Immature natural killer cell (primary cell): ENCODE measurements at regions not wholly inside any gene's neighbourhood (a gene's known extent, or its start where the extent isn't known, plus 50 kb on each side); places are given as distances from the start of the nearest gene placed in this dataset.

Experiments used
- DNase-seq, 3 donors: peaks; one replicate each; pipeline ENCODE4 v3.0.0; 2022; ENCODE audit warnings: mixed read lengths in 1 of 3
- H3K27ac Mint-ChIP-seq, 6 donors: one replicate each; pipeline ENCODE4 v1.8.0; 2020; ENCODE audit warnings: mixed read lengths in 6 of 6, mild to moderate bottlenecking in 5 of 6, inconsistent platforms in 4 of 6, moderate library complexity in 3 of 6
- H3K27me3 Mint-ChIP-seq, 3 donors: one replicate each; pipeline ENCODE4 v1.8.0; 2020 to 2021; ENCODE audit warnings: low read depth in 3 of 3, mild to moderate bottlenecking in 3 of 3, mixed read lengths in 3 of 3, moderate library complexity in 3 of 3, inconsistent platforms in 1 of 3
- H3K36me3 Mint-ChIP-seq, 3 donors: one replicate each; pipeline ENCODE4 v1.8.0; 2020; ENCODE audit warnings: mixed read lengths in 3 of 3, inconsistent platforms in 2 of 3, mild to moderate bottlenecking in 2 of 3
- H3K4me1 Mint-ChIP-seq, 2 donors: one replicate each; pipeline ENCODE4 v1.8.0; 2020; ENCODE audit warnings: inconsistent platforms in 2 of 2, mild to moderate bottlenecking in 2 of 2, mixed read lengths in 2 of 2, moderate library complexity in 1 of 2
- H3K4me3 Mint-ChIP-seq, 5 donors: one replicate each; pipeline ENCODE4 v1.8.0; 2020; ENCODE audit warnings: mild to moderate bottlenecking in 5 of 5, mixed read lengths in 5 of 5, inconsistent platforms in 3 of 5, moderate library complexity in 3 of 5
- H3K9me3 Mint-ChIP-seq, 6 donors: one replicate each; pipeline ENCODE4 v1.8.0; 2020; ENCODE audit warnings: mild to moderate bottlenecking in 6 of 6, mixed read lengths in 6 of 6, inconsistent platforms in 4 of 6, moderate library complexity in 3 of 6

GRCh38 chr6:21496706-21497105 lies 96.8 kb upstream of the SOX4 start:
- Mint-ChIP-seq H3K9me3 (no peaks in the 10 kb centered on the region), H3K27ac (no peak overlapping the region), H3K4me3 (no peak overlapping the region), H3K4me1 (no peaks in the 10 kb centered on the region), H3K27me3 (peaks cover 0 to 5% (median 2%) of the 10 kb centered on the region in 3 donors), H3K36me3 (no peaks in the 10 kb centered on the region)
- no peak for DNase-seq

- Mint-ChIP-seq H3K27ac (no peak overlapping the region), H3K36me3 (no peaks in the 10 kb centered on the region), H3K4me1 (no peaks in the 10 kb centered on the region), H3K27me3 (peaks cover 0 to 2% (median 0%) of the 10 kb centered on the region in 3 donors), H3K9me3 (no peaks in the 10 kb centered on the region), H3K4me3 (no peak overlapping the region)
- DNase-seq, result no peak
Measured at GRCh38 chr6:21500314-21501020, 93.1 kb upstream of the SOX4 start.

GRCh38 chr6:21501021-21501354 lies 92.6 kb upstream of the SOX4 start:
- Mint-ChIP-seq H3K27ac (no peak overlapping the region), H3K9me3 (no peaks in the 10 kb centered on the region), H3K36me3 (no peaks in the 10 kb centered on the region), H3K4me1 (no peaks in the 10 kb centered on the region), H3K27me3 (peaks cover 0 to 2% (median 0%) of the 10 kb centered on the region in 3 donors), H3K4me3 (no peak overlapping the region)
- DNase-seq, result no peak

GRCh38 chr6:21501815-21502214 lies 91.7 kb upstream of the SOX4 start:
- no peak for DNase-seq
- Mint-ChIP-seq H3K4me3 (no peak overlapping the region), H3K27ac (no peak overlapping the region), H3K9me3 (no peaks in the 10 kb centered on the region), H3K27me3 (peaks cover 0 to 2% (median 0%) of the 10 kb centered on the region in 3 donors), H3K36me3 (no peaks in the 10 kb centered on the region), H3K4me1 (no peaks in the 10 kb centered on the region)

GRCh38 chr6:21502682-21503081 lies 90.9 kb upstream of the SOX4 start:
- Mint-ChIP-seq H3K27ac (no peak overlapping the region), H3K4me3 (no peak overlapping the region), H3K4me1 (no peaks in the 10 kb centered on the region), H3K9me3 (no peaks in the 10 kb centered on the region), H3K36me3 (no peaks in the 10 kb centered on the region), H3K27me3 (peaks cover 0 to 2% (median 0%) of the 10 kb centered on the region in 3 donors)
- no peak for DNase-seq

GRCh38 chr6:21504790-21505189 lies 88.8 kb upstream of the SOX4 start:
- Mint-ChIP-seq H3K36me3 (no peaks in the 10 kb centered on the region), H3K9me3 (no peaks in the 10 kb centered on the region), H3K4me3 (no peak overlapping the region), H3K27ac (no peak overlapping the region), H3K27me3 (peaks cover 0 to 2% (median 0%) of the 10 kb centered on the region in 3 donors), H3K4me1 (no peaks in the 10 kb centered on the region)
- DNase-seq, result no peak

GRCh38 chr6:21505574-21505990 lies 88.0 kb upstream of the SOX4 start:
- H3K4me3 Mint-ChIP-seq, result no peak overlapping the region
- H3K9me3 Mint-ChIP-seq, result no peaks in the 10 kb centered on the region
- no peaks in the 10 kb centered on the region for H3K36me3 Mint-ChIP-seq
- DNase-seq, result no peak
- no peaks in the 10 kb centered on the region for H3K4me1 Mint-ChIP-seq
- peaks cover 0 to 2% (median 1%) of the 10 kb centered on the region in 3 donors for H3K27me3 Mint-ChIP-seq
- H3K27ac Mint-ChIP-seq, result no peak overlapping the region

GRCh38 chr6:21506126-21506525 lies 87.4 kb upstream of the SOX4 start:
- no peak overlapping the region for H3K4me3 Mint-ChIP-seq
- H3K9me3 Mint-ChIP-seq, result no peaks in the 10 kb centered on the region
- no peaks in the 10 kb centered on the region for H3K36me3 Mint-ChIP-seq
- peaks cover 0 to 1% (median under 1%) of the 10 kb centered on the region in 3 donors for H3K27me3 Mint-ChIP-seq
- no peak overlapping the region for H3K27ac Mint-ChIP-seq
- H3K4me1 Mint-ChIP-seq, result no peaks in the 10 kb centered on the region
- DNase-seq, result no peak

GRCh38 chr6:21507811-21508210 lies 85.7 kb upstream of the SOX4 start:
- H3K27ac Mint-ChIP-seq, result no peak overlapping the region
- no peak overlapping the region for H3K4me3 Mint-ChIP-seq
- no peaks in the 10 kb centered on the region for H3K9me3 Mint-ChIP-seq
- H3K4me1 Mint-ChIP-seq, result no peaks in the 10 kb centered on the region
- no peak for DNase-seq
- H3K27me3 Mint-ChIP-seq, result peaks cover 0 to 1% (median 0%) of the 10 kb centered on the region in 3 donors
- no peaks in the 10 kb centered on the region for H3K36me3 Mint-ChIP-seq

- H3K4me1 Mint-ChIP-seq, result no peaks in the 10 kb centered on the region
- no peak overlapping the region for H3K4me3 Mint-ChIP-seq
- H3K36me3 Mint-ChIP-seq, result no peaks in the 10 kb centered on the region
Measured at GRCh38 chr6:21508753-21509152, 84.8 kb upstream of the SOX4 start.

GRCh38 chr6:21511891-21512550 lies 81.5 kb upstream of the SOX4 start:
- Mint-ChIP-seq H3K4me3 (no peak overlapping the region), H3K9me3 (peaks cover 0 to 6% (median 0%) of the 10 kb centered on the region in 6 donors), H3K4me1 (no peaks in the 10 kb centered on the region), H3K27ac (no peak overlapping the region), H3K27me3 (peaks cover 0 to 3% (median 3%) of the 10 kb centered on the region in 3 donors), H3K36me3 (no peaks in the 10 kb centered on the region)
- no peak for DNase-seq

More at GRCh38 chr6:21508753-21509152, 84.8 kb upstream of the SOX4 start:
- peaks cover 0 to 1% (median 0%) of the 10 kb centered on the region in 3 donors for H3K27me3 Mint-ChIP-seq
- DNase-seq, result no peak
- H3K9me3 Mint-ChIP-seq, result peaks cover 0 to 2% (median 0%) of the 10 kb centered on the region in 6 donors
- no peak overlapping the region for H3K27ac Mint-ChIP-seq

- H3K4me3 Mint-ChIP-seq, result no peak overlapping the region
- no peaks in the 10 kb centered on the region for H3K4me1 Mint-ChIP-seq
- no peak overlapping the region for H3K27ac Mint-ChIP-seq
- H3K27me3 Mint-ChIP-seq, result peaks cover 0 to 13% (median 3%) of the 10 kb centered on the region in 3 donors
- no peaks in the 10 kb centered on the region for H3K36me3 Mint-ChIP-seq
- DNase-seq, result no peak
- peaks cover 0 to 6% (median 0%) of the 10 kb centered on the region in 6 donors for H3K9me3 Mint-ChIP-seq
Measured at GRCh38 chr6:21514288-21514687, 79.3 kb upstream of the SOX4 start.

- no peak for DNase-seq
- Mint-ChIP-seq H3K4me1 (no peaks in the 10 kb centered on the region), H3K27ac (no peak overlapping the region), H3K36me3 (no peaks in the 10 kb centered on the region), H3K27me3 (peaks cover 0 to 13% (median 2%) of the 10 kb centered on the region in 3 donors), H3K9me3 (peaks cover 0 to 4% (median 0%) of the 10 kb centered on the region in 6 donors), H3K4me3 (no peak overlapping the region)
Measured at GRCh38 chr6:21518317-21518716, 75.2 kb upstream of the SOX4 start.

GRCh38 chr6:21519642-21520041 lies 73.9 kb upstream of the SOX4 start:
- Mint-ChIP-seq H3K4me3 (no peak overlapping the region), H3K36me3 (no peaks in the 10 kb centered on the region), H3K9me3 (peaks cover 0 to 3% (median 0%) of the 10 kb centered on the region in 6 donors), H3K4me1 (no peaks in the 10 kb centered on the region), H3K27ac (no peak overlapping the region), H3K27me3 (peaks cover 0 to 10% (median under 1%) of the 10 kb centered on the region in 3 donors)
- no peak for DNase-seq
